ENCODE measurements at regions not wholly inside any gene's neighbourhood (a gene's known extent, or its start where the extent isn't known, plus 50 kb on each side); places are given as distances from the start of the nearest gene placed in this dataset.
A peak's percentile ranks its signal among the peaks of the same experiment; 100 is the strongest.

DNA sequence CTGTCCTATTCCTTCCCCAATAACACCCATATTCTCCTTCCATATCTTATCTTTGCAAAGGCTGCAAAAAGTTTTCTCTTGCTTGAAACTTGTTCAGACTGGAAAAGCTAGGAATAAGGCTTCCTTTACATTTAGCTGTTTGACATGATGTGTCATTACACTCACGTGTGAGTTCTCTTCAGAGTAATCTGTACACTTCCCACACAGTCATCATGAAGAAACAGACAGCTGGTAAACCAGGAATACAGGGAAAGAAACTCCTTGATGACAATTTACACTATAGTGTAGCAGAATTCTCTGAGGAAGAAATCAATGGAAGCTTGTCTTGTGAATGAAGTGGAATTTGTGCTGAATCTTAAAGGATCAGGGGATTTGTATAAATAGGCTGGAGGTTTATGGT lies 628.6 kb upstream of the CDH2 start:
- H3K27ac ChIP-seq = no peak overlapping the region

DNA sequence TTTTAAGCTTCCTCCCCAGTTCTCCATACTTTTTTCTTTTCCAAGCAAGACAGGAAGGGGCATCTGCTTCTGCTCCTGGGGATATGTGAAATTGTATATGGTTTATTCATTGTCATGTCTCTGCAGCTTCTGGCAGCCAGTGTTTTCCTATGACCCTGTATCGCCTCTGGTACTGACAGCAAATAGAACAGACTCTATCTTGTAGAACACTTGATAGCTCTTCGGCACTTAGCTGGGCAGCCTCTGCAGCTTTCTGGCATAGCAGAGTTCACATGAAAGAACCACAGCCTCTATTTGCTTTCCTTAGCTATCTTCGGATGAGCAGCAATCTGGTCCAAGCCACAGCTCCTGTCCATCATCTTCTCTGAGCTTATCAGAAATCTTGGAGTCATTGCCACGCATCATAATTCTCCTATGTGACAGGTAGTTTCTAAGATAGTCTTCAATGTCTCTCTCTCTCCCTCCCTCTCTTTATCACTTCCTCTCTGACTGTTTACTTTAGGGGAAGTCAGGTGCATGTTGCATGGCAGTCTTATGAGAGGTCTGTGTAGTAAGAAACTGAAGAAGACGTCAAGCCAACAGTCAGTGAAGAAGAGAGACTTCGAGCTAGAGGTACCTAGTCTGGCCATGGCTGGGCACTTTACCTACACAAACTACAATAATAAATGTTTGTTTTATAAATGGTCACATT lies 627.7 kb upstream of the CDH2 start:
- no peak overlapping the region for H3K27ac ChIP-seq
- no peak for DNase-seq (ENCODE audit: low read depth, low spot score)

More for the DNA sequence above, 628.6 kb upstream of the CDH2 start:
- DNase-seq (ENCODE audit: low read depth, low spot score) = peak; percentile 18

DNA sequence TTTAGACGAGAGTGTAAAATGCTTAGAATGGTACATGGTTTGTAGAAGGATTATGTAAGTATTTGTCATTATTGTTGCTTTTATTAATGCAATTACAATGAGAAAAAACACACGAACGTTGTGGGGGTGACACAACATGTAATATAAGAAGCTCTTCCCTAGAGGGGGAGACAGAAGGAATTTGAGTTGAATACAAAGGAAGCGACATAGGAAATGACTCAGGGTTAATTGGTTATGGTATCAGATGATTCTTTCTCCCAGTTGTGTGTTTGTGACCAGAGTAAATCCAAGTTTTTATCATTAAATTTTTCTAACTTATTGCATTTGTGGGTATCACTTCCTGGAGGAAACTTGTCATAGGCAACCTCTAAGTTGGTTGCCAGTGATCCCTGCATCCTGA lies 625.6 kb upstream of the CDH2 start:
- H3K27ac ChIP-seq = peak overlapping the region; percentile 3
- no peak for DNase-seq (ENCODE audit: low read depth, low spot score)

DNA sequence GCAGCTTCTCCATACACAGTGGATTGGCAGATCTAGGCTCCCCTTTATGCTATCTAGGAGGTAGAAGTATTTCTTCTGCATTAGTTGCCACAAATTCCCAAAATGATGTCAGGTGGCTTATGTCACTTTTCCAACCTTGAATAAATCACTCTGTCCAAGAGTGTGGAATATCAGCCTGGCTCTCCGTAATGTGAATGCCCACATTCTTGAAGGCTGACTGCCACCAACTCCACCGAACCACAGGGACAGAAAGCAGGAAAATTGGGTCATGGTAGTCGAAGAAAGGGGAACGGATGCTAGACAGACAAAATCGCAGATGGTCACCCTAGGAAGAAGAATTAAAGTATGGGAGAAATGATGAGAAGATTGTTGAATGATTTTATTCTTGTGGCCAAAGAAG lies 624.9 kb upstream of the CDH2 start:
- DNase-seq (ENCODE audit: low read depth, low spot score) = no peak
- H3K27ac ChIP-seq = no peak overlapping the region

DNA sequence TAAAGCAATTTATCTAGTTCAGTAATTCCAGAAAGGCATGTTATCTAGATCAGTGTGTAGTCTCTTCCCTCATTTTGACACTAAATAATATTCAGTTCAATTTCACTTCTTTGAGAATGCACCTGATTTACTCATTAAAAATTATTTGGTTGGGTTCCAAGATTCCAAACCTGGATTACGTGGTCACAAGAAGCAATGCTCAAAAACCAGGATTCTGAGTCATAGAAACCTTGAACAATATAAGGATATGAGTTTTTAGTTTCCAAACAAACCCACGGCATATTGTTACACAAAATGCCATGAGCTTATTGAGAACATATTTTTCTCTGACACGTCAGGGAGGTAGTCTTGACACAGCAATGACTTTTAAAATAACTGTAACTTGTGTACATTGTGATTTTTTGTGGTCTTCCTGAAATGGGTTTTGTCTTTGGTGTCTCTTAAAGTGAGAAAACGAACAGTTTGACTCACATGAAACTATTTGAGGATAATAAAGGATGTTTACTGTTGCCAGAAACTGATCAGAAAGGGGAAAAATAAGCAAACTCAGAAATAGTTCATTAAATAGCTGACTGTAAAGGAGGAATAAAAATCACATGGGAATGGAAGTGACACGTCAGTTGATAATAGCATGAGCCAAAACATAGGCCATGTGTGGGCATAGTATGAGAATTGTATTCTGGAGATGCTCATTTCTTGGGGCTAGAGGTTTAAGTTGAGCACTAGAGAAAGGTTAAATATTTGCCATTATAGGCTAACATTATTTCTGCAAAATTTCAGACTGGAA lies 617.7 kb upstream of the CDH2 start:
- peak overlapping the region; percentile 62 for H3K27ac ChIP-seq
- DNase-seq (ENCODE audit: low read depth, low spot score) = peak; percentile 71

DNA sequence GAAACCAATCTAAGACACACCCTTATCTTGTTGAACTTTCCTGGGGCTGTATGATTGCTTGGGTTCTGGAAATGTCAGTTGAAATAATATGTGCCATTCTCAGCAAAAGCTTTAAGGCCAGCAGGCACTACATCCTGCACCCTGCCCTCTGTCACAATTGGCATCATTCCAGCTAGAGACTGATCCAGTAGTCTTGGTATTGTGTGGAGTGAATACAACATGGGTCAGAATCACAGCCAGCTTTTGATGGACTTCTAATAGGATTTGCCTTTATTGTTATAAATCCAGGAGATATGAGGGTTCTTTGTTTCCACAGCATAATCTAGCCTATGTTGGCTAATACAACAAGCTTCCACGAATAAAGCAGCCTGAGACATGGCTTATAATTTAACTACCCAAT lies 617.0 kb upstream of the CDH2 start:
- H3K27ac ChIP-seq = peak overlapping the region; percentile 62

DNA sequence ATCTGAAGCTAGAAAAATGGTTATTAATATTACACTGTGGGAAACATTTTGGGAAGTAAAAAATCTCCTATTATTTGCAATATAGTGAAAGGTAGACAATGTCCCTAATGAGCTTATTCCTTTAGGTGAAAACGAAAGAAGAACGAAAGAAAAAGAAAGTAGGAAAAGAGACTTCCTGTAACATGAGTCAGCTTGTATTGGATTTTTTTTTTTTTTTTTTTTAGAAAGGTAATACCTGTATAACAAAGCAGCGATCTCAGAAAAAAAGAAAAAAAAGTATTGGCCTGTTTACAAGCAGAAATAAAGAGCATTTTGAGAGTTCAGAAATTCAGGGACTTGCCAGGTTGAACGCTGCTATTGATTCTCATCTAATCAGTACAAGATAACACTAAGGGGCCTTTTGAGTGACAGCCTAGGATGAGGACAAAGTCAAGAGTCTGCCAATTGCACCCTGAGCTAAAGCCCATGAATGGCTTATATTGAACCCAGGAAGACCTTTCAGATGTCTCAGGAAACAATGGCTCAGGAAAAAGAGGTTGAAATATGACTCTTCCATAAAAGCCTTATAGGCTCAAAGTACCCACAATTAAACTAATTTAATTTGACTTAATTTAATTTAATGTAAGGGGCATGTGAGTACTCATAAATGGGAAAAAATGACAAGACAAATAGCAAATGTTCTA lies 615.6 kb upstream of the CDH2 start:
- DNase-seq (ENCODE audit: low read depth, low spot score) = no peak
- H3K27ac ChIP-seq = peak overlapping the region; percentile 3

More for the DNA sequence above, 617.0 kb upstream of the CDH2 start:
- DNase-seq (ENCODE audit: low read depth, low spot score) = no peak

DNA sequence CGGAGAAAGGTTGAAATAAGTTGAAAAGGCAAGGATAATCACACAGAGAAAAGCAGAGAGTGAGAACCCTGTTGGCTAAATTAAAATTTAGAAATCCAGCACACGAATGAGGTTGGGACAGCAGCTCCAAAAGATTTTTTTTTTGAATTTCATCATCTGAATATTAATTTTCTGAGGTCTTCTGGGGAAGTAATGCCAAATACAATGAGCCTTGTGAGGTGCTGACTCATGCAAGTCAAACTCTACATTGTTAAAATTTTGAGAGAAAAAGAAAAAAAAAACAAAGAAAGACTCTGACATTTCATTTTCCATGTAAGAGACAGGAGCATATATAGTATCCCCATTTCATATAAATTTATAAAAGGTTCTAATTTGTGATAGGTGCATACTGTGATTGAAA lies 614.2 kb upstream of the CDH2 start:
- no peak for DNase-seq (ENCODE audit: low read depth, low spot score)
- no peak overlapping the region for H3K27ac ChIP-seq

DNA sequence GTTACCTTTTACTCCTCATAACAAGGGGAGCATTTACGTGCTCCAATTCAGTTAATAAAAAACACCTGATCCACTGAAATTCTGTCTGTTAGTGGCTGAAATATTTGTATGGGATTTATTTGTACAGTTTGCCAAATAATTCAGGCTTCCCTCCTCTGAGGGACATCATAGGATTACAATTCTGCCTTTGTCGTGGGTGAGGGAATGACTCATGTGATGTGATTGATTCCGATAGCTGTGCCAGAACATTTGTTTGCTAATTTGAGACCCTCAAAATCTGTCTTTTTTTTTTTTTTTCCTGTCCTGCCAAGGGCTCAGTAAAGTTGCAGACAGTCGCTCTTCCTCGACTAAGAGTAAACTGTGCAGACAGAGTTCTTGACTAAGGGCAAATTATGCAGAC lies 612.6 kb upstream of the CDH2 start:
- no peak overlapping the region for H3K27ac ChIP-seq
- DNase-seq (ENCODE audit: low read depth, low spot score) = no peak

DNA sequence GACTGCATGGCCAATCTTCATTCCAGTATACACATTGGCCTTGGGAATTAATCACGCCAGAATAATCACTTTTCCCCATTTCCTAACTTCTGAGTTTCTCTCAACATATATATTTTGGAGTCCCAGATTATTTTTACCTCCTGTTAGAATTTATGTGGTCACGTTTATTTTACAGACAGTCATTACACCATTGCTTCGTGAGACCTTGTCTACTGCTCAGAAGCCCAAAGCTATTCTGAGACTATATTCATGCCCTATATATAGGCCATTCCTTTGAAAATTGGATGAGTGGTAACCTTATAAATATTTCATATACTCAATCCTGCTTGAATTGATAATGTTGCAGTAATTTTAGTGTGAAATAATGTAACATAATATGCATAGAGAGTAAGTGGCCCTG lies 610.0 kb upstream of the CDH2 start:
- H3K27ac ChIP-seq = no peak overlapping the region
- no peak for DNase-seq (ENCODE audit: low read depth, low spot score)

DNA sequence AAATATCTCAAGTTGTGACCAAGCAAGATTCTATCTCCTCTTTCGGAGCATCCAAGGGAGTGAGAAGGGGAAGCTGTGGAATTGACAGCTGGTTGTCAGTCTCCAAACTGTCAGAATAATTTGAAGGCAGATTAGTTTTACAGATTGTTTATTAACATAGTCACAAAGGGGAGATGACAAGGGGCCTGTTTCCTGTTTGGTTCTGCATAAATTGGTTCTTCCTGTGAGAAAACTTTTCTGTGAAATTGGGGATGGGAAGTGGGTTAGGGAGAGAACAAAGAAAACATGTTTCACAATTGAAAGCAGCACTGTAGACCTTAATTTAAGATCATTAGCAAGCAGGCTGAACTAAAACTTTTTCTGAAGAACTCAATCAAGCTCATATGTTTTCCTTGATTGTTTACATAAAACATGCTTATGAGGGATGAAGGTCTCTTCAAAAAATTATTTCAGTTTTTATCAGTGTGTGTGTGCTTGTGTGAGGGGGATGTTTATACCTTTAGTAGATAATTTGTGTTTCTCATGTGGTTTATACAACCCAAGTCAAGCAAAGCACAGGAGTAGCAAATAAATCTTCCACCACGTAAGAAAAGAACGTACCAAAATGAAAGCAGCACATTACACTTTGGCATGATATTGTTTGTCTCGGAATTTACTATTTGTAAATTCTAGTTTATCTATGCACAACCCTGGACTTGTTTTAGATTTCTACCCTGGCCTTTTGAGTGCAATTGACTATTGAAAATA lies 604.9 kb upstream of the CDH2 start:
- no peak overlapping the region for H3K27ac ChIP-seq
- DNase-seq (ENCODE audit: low read depth, low spot score) = no peak

DNA sequence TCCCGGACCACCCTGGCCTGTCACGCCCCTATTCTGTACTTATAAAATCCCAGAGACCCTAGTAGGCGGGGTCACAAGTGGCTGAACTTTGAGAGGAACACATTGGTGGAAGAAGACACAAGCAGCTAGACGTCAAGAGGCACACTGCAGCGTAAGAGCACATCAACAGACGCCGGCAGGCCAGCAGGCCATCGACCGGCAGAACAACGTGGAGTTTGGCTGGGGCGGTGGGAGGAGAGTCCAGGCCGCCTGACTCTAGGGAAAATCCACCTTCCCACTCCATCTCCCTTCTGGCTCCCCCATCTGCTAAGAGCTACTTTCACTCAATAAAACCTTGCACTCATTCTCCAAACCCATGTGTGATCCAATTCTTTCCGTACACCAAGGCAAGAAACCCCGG lies 601.8 kb upstream of the CDH2 start:
- no peak for DNase-seq (ENCODE audit: low read depth, low spot score)
- H3K27ac ChIP-seq = no peak overlapping the region

DNA sequence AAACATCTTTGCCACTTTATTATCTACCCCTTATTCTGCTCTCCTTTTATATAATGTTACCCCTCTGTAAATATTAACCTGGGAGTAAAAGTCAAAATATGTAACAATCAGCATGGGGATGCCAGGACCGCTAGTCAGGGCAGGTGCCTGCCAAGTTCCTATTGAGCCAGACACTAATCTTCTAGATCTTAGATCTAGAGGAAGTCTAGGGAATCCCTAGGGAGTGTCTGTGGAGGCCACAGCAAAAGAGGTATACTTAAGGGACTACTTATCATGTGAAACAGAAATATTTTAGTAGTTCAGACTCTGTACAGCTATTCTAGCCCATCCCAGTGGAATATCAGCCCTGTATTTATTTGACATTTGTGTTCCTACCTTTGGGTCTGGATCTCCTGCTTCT lies 600.8 kb upstream of the CDH2 start:
- DNase-seq (ENCODE audit: low read depth, low spot score) = no peak
- no peak overlapping the region for H3K27ac ChIP-seq

DNA sequence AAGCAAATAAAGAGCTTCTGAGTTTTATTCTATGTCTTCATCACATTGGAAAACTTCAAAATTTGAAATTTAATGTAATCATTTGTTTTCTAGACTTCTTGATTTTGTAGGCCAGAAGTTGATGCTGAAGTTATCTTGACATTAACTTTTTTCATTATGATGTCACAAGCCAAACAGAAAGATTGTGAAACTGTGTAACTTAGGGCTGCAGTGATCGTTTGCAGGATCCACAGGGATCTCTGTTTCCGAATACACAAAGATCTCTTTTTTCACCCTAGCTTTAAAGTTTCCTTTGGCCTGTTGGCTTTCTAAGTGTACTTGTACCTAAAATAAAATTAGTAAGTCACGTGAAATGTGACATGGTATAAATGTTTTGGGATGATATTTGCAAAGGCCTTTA lies 594.9 kb upstream of the CDH2 start:
- H3K27ac ChIP-seq = no peak overlapping the region
- no peak for DNase-seq (ENCODE audit: low read depth, low spot score)

DNA sequence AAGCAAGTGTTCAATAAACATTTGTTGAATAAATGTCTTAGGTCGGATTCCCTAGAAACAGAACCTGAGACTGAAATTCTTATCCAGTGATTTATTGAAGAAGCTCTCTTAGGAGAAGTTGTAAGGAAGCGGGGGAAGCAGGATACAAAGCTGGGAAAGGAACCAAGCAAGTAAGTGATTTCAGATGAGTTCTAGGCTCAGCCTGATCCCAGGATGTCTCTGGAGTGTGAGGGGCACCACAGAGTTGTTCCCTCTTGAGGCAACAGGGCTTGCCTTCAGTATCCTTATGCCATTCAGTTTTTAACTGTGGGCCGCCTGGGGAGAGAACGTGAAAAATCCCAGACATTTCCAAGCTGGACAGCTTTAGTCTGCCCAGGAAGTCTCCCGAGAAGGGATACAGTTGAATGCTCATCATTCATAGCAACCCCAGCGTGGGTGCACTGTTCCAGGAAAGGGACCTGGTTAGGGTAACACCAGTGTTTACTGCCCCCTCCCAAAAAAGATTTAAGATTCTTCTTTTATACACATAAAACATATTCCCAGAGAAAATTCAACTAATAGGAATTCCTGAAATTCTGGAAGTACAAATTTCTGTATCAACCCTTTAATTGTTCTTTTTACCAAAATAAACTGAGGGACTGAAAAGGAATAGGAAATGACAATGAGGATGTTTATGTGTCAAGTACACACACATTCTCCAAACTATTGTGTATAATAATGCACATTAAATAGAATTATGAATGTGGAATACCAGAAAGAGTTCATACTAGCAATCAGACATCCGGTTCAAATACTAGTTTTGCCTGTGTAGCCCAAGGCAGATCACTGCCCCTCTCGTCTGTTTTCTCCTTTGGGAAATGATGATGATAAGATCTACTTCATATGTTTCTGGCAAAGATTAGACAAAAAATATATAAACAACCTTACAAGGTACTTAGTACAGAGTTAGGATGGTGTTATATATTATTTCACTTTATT lies 592.1 kb upstream of the CDH2 start:
- no peak for DNase-seq (ENCODE audit: low read depth, low spot score)

DNA sequence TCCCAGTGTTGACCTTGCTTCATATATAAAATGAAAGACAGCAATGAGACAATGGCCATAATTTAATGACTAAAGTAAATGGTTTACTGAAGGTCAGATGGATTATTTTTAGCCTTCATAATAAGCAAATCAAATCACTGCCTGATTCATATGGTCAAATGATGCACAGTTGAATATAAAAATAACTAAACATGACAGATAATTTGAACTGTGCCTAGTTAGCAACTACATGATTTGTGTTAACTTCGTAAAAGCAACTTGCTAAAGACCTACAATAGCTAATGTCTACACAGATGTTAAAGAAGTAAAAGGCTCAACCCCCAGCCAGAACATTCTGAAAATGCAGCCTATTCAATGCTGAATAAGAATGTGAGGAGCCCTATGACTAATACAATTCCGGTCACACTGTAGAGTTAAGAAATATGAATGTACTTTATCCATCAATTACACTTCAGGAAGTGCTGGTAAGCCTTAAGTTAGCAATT lies 590.8 kb upstream of the CDH2 start:
- H3K27ac ChIP-seq = no peak overlapping the region
- peak; percentile 5 for DNase-seq (ENCODE audit: low read depth, low spot score)

More for the DNA sequence above, 592.1 kb upstream of the CDH2 start:
- no peak overlapping the region for H3K27ac ChIP-seq

DNA sequence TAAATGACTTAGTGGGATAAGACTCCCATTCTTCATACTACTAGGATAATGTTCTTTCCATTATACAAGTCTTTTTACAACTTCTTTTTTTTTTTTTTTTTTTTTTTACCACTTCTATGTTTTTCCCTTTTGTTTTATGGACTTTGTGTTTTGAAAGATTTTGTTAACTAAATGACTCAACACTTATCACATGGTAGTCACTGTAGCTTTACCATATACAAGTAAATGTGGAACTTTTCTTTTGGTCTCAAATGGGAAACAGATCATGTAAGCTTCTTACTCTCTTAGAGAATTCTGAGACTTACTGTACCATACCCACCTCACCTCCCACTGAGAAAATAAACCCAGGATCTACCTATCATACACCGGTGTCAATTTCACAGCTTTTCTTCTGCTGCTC lies 590.3 kb upstream of the CDH2 start:
- DNase-seq (ENCODE audit: low read depth, low spot score) = no peak
- no peak overlapping the region for H3K27ac ChIP-seq

DNA sequence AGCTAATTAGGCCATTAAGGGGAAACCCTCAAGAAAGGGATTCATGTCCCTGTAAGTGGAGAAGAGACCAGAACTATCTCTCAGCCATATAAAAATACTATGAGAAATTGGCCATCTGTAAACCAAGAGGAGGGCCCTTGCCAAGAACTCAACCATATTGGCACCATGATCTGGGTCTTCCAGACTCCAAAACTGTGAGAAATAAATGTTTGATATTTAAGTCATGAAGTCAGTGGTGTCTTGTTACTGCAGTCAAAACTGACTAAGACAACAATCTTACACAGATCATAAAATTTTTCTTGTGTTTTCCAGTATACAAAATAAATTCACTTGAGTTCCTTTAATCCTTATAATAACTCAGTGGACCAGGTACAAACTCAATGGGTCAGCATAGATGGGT lies 589.8 kb upstream of the CDH2 start:
- DNase-seq (ENCODE audit: low read depth, low spot score) = no peak
- H3K27ac ChIP-seq = no peak overlapping the region

DNA sequence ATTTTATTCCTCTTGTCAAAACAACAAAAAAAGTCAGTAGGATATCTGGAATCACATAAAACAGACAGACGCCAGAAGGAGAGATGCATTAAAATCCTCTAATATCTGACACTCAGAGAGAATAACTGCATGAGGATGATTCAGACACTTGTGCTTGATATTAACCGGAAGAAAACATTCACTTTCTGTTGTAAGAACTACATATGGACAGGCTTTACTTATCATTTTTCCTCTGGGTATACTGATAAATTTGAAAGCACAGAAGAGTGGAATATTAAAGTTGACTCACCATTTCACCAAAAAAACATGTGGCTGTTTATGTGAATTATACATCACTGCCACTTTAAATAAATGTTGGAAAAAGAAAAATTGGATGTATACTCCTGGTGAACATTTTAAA lies 589.1 kb upstream of the CDH2 start:
- H3K27ac ChIP-seq = no peak overlapping the region
- no peak for DNase-seq (ENCODE audit: low read depth, low spot score)
